NK-92 treated with Interleukin-12 subunit alpha and Interleukin-12 subunit beta, amount 100 ng/mL, for 24 hours (cell line): ENCODE measurements at regions not wholly inside any gene's neighbourhood (a gene's known extent, or its start where the extent isn't known, plus 50 kb on each side); places are given as distances from the start of the nearest gene placed in this dataset.

Experiments
- DNase-seq: peaks from one replicate; lab custom pipeline; 2025; lab: John Stamatoyannopoulos, UW

DNA sequence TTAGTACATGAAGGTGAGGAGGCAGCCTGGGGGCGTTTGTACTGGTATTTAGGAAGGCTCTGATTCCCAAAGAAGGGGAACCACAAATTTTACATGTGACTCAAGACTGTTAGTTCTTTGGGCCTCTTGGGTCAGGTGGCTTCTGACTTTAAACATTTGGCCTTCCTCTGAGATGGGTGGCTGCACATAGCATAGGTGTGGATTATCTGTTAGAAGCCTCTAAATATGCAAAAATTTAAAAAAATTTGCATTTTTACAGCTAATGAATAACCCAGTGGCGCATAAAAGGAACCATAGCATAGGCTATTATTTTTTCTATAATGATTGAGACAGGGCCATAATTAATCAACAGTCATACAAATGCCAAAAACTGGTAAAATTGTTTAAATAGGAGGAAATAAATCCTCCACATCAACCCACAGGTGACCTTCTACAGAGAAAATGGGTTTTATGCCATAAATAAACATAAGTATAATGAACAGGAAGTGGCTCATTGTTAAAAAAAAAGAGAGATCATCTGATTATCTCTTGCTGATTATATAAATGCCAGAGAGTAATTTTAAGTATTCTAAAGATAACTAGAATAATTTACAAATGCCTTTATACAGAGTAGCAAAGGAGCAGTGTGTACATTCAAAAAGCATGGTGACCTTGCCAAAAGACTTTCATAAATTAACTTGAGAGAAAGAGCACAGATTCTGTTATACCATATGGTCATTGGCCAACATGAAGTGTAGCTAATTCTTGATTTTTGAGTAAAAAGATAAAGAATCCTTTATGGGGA is 284.2 kb upstream of the ATP2B1 start:
- no peak for DNase-seq

DNA sequence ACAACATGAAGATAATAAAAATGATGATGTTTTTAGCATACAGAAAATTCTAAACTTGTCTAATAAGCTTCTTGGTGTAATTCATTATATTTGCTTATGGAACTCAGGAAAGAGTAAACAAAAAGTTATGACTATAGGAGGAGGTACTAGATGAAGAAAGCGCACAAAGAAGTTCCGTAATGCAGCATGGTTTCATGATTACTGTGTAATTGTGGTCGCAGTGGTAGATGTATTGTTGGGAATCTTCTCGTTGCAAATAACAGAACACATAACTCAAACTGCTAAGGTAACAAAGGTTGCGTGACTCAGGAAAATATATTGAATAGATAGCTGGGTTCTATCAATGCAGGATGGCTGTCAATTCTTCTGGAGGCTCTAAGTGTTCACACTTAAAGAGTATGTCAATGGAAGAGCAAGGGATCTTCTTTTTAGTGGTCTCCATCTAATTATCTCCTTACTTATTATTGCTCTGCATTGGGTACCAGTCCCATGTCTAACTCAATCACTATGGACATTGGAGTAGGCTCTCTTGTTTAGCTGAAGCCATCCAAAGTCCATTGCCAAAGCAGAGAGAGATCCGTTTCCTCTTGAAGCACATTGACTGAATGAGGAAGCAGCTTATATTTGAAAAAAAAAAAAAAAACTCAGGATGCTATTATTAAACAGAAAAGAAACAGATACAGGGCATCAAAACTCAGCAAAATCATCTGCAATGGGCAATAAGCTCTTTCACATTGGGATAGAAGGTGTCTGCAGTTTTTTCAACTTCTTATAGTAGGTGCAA is 283.4 kb upstream of the ATP2B1 start:
- DNase-seq = no peak

GRCh38 chr12:89988188-89988915 is 279.7 kb upstream of the ATP2B1 start:
- no peak for DNase-seq

- DNase-seq = no peak
Measured at GRCh38 chr12:89985935-89986334, 277.3 kb upstream of the ATP2B1 start.

- DNase-seq = no peak
Measured at GRCh38 chr12:89984846-89985245, 276.2 kb upstream of the ATP2B1 start.

GRCh38 chr12:89983622-89984021 is 275.0 kb upstream of the ATP2B1 start:
- no peak for DNase-seq

GRCh38 chr12:89980236-89980635 is 271.6 kb upstream of the ATP2B1 start:
- no peak for DNase-seq

- DNase-seq = no peak
Measured at GRCh38 chr12:89977405-89978085, 268.9 kb upstream of the ATP2B1 start.

GRCh38 chr12:89976866-89977265 is 268.2 kb upstream of the ATP2B1 start:
- no peak for DNase-seq

- DNase-seq = no peak
Measured at GRCh38 chr12:89975574-89975973, 266.9 kb upstream of the ATP2B1 start.

DNA sequence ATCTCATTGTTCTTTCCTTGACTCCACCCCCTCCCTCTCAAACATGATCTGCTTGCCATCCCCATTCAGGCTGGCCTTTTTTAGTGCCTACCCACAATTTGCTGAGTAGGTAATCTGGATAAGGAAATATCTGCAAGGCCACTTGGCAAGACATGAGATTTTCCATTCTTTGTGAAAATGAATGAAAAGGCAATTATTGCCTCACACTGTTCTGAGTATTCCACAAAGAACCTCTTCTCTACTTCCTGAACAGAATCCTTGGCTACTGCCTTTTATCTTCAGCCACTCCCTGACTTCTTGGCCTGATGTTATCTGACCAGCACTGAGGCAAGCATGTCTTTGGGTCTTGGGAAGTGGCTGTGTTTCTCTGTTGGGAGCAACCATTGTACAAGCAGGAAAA is 263.2 kb upstream of the ATP2B1 start:
- no peak for DNase-seq

DNA sequence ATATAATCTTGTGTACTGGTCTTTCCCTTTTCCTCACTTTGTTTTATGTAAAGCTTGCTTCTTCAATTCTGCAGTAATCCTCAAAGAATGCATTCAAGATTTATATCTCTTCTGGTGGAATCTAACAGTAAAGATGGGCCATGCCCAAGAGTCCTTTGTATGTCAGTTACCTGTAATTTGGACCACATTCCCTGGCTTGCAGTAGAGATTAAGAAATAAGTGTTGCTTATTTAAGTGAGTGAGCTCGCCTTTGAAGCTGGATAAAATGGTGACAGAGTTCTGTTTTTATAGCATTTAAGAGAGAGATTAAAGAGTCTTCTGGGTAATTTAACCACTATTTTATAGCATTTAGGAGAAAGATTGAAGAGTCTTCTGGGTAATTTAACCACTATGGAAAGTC is 262.1 kb upstream of the ATP2B1 start:
- no peak for DNase-seq

DNA sequence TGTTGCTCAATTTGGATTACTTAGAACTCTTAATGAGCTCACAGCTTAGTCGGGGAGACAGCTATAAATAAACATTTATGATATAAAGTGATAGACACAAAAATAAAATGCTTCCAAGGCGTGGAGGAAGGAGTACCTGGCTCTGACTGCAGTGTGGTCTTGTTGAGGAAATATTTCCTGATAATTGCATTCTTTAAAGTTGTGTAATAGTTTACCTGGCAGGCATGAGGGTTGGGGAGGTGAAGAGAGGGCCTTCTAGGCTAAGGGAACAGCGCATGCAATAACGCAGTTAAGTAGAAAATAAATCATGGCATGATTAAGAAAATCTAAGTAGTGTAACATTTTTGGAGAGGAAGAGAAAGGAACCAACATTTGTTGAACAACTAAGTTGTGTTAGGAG is 260.5 kb upstream of the ATP2B1 start:
- DNase-seq = no peak

GRCh38 chr12:89968151-89968700 is 259.6 kb upstream of the ATP2B1 start:
- no peak for DNase-seq

- no peak for DNase-seq
Measured at GRCh38 chr12:89966495-89967240, 258.0 kb upstream of the ATP2B1 start.

- no peak for DNase-seq
Measured at GRCh38 chr12:89965993-89966392, 257.4 kb upstream of the ATP2B1 start.

DNA sequence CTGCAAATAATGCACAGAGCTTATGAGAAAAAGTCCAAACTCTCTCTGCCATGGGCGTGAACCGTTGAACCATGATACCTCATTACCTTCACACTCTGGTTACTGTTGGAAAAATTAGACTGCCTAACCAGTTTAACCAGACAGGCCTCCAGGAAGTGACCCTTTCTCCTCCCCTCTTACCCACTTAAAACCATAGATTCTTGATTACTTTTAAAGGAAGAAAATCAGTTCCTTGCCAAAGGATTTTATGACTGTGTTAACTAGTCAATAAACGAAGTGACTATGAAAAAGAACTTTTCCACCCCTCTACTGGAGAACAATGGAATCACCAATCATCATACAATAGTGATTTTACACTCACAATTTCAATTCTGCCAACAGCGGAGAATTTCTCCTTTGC is 254.0 kb upstream of the ATP2B1 start:
- DNase-seq = no peak

DNA sequence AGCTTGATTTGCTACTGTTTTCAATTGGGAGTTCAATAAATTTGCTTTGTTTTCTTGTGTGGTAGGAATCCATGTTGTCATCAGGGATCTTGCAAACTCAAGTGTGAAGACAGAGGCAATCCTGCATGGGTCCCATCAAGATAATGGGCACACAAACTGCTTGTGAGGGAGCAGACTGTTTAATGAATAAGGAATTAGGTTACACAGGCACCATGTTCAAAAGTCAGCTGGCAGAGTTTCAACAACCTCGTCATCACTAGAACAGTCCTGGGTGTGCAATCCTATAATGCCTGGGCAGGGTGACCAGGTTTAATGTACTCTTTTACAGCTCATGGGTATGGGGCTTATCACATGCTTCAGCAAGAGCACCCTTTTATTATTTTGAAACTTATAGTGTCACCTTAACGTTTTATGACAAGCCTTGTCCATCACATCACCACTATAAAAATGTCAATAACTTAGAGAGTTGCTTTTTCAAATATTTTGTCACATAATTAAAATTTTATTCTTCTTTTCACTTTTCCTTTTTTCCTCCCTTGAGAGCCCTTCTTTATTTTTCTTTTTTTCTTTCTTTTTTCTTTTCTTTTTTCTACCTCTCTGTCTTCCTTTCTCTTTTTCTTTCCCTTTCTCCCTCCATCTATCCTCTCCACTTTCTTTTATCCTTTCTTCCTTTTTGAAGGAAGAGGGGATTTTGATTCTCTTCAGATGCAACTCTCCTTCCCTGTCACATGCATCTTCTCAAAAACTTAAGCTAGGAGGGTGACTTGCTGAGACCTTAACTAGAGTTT is 252.2 kb upstream of the ATP2B1 start:
- DNase-seq = no peak

GRCh38 chr12:89960011-89960507 is 251.4 kb upstream of the ATP2B1 start:
- DNase-seq = no peak

DNA sequence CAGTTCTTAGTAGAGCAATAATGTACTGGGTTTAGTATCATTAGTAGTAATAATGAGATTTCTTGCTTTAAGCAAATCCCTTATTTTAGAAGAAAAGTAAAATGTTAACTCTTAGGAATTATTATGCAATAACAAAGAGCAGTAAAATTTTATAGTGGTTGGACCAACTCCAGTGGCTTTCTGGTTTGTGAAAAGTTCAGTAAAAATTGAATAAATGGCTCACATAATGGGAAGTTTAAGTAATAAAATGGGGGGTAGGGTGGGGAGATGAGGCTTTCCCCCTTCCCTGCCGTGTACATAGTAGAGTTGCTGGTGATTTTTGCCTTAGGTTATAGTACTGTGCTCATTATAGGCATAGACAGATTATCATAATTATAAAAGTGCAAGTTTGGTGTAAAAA is 250.5 kb upstream of the ATP2B1 start:
- no peak for DNase-seq
